Brain microvascular endothelial cell (primary cell): ENCODE measurements at regions not wholly inside any gene's neighbourhood (a gene's known extent, or its start where the extent isn't known, plus 50 kb on each side); places are given as distances from the start of the nearest gene placed in this dataset.

Experiments
- DNase-seq: peaks from one replicate; pipeline ENCODE4 v3.0.0-alpha.2; 2020
- H3K27ac ChIP-seq: fragments of 250-450 bp; sonication (Bioruptor Pico); 2 replicates; pipeline ENCODE4 v1.5.1; 2020; ENCODE audit warnings: mild to moderate bottlenecking, moderate library complexity
- H3K27me3 ChIP-seq: fragments of 250-450 bp; sonication (Bioruptor Pico); replicated peaks from 2 replicates; pipeline ENCODE4 v1.5.1; 2020; ENCODE audit warnings: mild to moderate bottlenecking
- H3K36me3 ChIP-seq: fragments of 250-450 bp; sonication (Bioruptor Pico); replicated peaks from 2 replicates; pipeline ENCODE4 v1.5.1; 2020; ENCODE audit warnings: mild to moderate bottlenecking
- H3K4me3 ChIP-seq: 2 replicates; pipeline ENCODE4 v1.5.1; 2011; ENCODE audit warnings: low read depth, mild to moderate bottlenecking, control low read depth, low read length, moderate library complexity
- CTCF ChIP-seq: IDR thresholded peaks from 2 replicates; pipeline ENCODE4 v1.5.1; 2011; ENCODE audit warnings: low read depth, mild to moderate bottlenecking, moderate library complexity, low read length, control low read depth, inconsistent platforms; ENCODE audit errors: missing control alignments
- in situ Hi-C: cut with HindIII; loops from 2 replicates; pipeline ENCODE4 v1.10.0; 2017; ENCODE audit warnings: low sequenced_read_pairs, low pct_ligation_motif_present

- Histone ChIP-seq H3K4me3 (no peak overlapping the region), H3K36me3 (no peaks in the 10 kb centered on the region), H3K27me3 (no peaks in the 10 kb centered on the region), H3K27ac (peak overlapping the region; percentile 23)
- in situ Hi-C loops: no loop called here
- TF ChIP-seq CTCF: no peak
- peak; percentile 42 for DNase-seq
Observed at GRCh38 chr13:99062593-99062992, 84.7 kb upstream of the DOCK9 start.

GRCh38 chr13:99063178-99063577 lies 85.3 kb upstream of the DOCK9 start:
- no peaks in the 10 kb centered on the region for H3K36me3 ChIP-seq
- DNase-seq: no peak
- no peak for TF ChIP-seq CTCF
- H3K27me3 ChIP-seq: no peaks in the 10 kb centered on the region
- H3K27ac ChIP-seq: no peak overlapping the region
- H3K4me3 ChIP-seq: no peak overlapping the region
- in situ Hi-C loops: no loop called here

GRCh38 chr13:99063952-99064351 lies 86.1 kb upstream of the DOCK9 start:
- no peaks in the 10 kb centered on the region for H3K36me3 ChIP-seq
- DNase-seq: no peak
- H3K4me3 ChIP-seq: no peak overlapping the region
- TF ChIP-seq CTCF: no peak
- no peak overlapping the region for H3K27ac ChIP-seq
- in situ Hi-C loops: no loop called here
- no peaks in the 10 kb centered on the region for H3K27me3 ChIP-seq

GRCh38 chr13:99064624-99065234 lies 86.9 kb upstream of the DOCK9 start:
- in situ Hi-C loops: no loop called here
- no peaks in the 10 kb centered on the region for H3K36me3 ChIP-seq
- TF ChIP-seq CTCF: no peak
- no peaks in the 10 kb centered on the region for H3K27me3 ChIP-seq
- no peak overlapping the region for H3K27ac ChIP-seq
- H3K4me3 ChIP-seq: no peak overlapping the region
- no peak for DNase-seq

GRCh38 chr13:99065235-99066015 lies 87.6 kb upstream of the DOCK9 start:
- no peak overlapping the region for H3K4me3 ChIP-seq
- H3K27me3 ChIP-seq: no peaks in the 10 kb centered on the region
- TF ChIP-seq CTCF: no peak
- H3K27ac ChIP-seq: no peak overlapping the region
- in situ Hi-C loops: no loop called here
- no peak for DNase-seq
- H3K36me3 ChIP-seq: no peaks in the 10 kb centered on the region

GRCh38 chr13:99066219-99066618 lies 88.4 kb upstream of the DOCK9 start:
- Histone ChIP-seq H3K27me3 (no peaks in the 10 kb centered on the region), H3K36me3 (no peaks in the 10 kb centered on the region), H3K4me3 (no peak overlapping the region), H3K27ac (no peak overlapping the region)
- DNase-seq: no peak
- in situ Hi-C loops: no loop called here
- TF ChIP-seq CTCF: no peak
